ENCODE measurements at regions not wholly inside any gene's neighbourhood (a gene's known extent, or its start where the extent isn't known, plus 50 kb on each side); places are given as distances from the start of the nearest gene placed in this dataset.

- peak overlapping the region in 1 of 10 donors; percentile 52 for H3K27ac ChIP-seq
- no peaks in the 10 kb centered on the region for H3K9me3 ChIP-seq
- no peaks in the 10 kb centered on the region for H3K36me3 ChIP-seq
- H3K4me3 ChIP-seq: no peak overlapping the region
- intact Hi-C loops (cut with DNase I): no loop called here
- H3K4me1 ChIP-seq: peaks cover 0 to 19% (median 0%) of the 10 kb centered on the region in 9 donors
- H3K27me3 ChIP-seq: no peaks in the 10 kb centered on the region
- ATAC-seq (no peak), DNase-seq (no peak)
- no peak for TF ChIP-seq CTCF (IDR thresholded peaks at IDR 0.05)
- WGBS, 2 donors: 84 to 86% methylated on average over 5 of the region's 5 CpGs
These were observed 62.4 kb upstream of the WDR11 start for GRCh38 chr10:120788771-120789170.

DNA sequence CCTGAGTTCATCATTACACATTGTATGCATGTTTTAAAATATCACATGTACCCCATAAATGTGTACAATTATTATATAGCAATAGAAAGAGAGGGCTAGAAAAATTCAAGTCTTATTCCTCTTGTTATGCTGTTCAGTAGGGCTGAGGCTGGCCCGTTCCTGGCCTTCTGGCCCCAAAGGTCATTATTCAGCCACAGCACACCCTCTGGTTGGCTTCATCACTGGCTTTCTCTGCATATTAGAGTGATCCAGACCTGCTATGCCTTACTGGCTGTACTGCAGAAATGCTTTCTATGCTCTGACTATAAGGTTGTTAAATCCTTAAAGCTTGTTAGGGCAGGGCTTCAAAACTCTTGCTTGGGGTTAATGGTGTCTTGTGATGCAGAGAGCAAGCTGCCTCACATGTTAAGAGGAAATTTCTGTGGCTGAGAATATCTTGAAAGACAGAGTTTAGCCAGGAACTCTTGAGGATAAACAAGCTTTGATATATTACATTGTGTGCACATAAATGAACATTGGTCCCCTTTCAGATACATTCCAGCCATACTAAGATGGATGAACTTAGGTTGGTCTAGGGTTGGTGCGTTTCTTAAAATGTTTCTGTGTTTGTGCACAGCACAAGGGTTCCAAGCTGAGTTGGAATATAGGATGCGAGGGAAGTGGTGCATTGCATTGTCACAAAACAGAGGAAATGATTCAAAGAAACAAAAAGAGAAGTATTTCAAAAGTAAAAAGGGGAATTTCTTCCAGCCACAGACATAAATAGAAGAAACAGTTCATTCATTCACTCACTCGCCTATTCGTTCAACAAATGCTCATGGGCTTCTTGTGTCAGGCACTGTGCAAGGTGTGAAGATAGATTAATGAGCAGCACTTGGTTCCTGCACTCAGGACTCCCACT is 61.6 kb upstream of the WDR11 start:
- Histone ChIP-seq H3K27me3 (no peaks in the 10 kb centered on the region), H3K36me3 (no peaks in the 10 kb centered on the region), H3K27ac (peak overlapping the region in 1 of 10 donors; percentile 52), H3K4me1 (peaks cover 0 to 19% (median 0%) of the 10 kb centered on the region in 9 donors), H3K4me3 (no peak overlapping the region), H3K9me3 (no peaks in the 10 kb centered on the region)
- 66 to 80% methylated on average over 5 of the region's 5 CpGs for WGBS, 2 donors
- intact Hi-C loops (cut with DNase I): no loop called here
- ATAC-seq (no peak), DNase-seq (no peak)
- TF ChIP-seq CTCF (IDR thresholded peaks at IDR 0.05): no peak

GRCh38 chr10:120791316-120791715 is 59.8 kb upstream of the WDR11 start:
- peaks cover 0 to 19% (median 0%) of the 10 kb centered on the region in 9 donors for H3K4me1 ChIP-seq
- TF ChIP-seq CTCF (IDR thresholded peaks at IDR 0.05): no peak
- H3K27me3 ChIP-seq: no peaks in the 10 kb centered on the region
- DNase-seq (no peak), ATAC-seq (no peak)
- H3K27ac ChIP-seq: no peak overlapping the region
- no peak overlapping the region for H3K4me3 ChIP-seq
- no peaks in the 10 kb centered on the region for H3K9me3 ChIP-seq
- intact Hi-C loops (cut with DNase I): no loop called here
- 81 to 84% methylated on average over 5 of the region's 5 CpGs for WGBS, 2 donors
- no peaks in the 10 kb centered on the region for H3K36me3 ChIP-seq

DNA sequence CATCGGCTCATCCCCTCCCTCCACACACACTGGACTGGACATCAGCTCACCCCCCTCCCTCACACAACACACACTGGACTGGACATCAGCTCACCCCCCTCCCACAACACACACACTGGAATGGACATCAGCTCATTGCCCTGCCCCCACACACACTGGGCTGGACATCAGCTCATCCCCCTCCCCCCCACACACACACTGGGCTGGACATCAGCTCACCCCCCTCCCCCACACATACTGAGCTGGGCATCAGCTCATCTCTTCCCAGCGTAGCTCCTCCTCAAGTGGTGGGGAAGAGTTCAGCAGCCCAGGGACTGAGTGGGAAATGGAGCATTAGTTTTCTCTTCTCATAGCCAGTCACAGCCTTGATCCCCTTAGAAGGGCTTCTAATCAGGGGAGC is 58.1 kb upstream of the WDR11 start:
- H3K9me3 ChIP-seq: no peaks in the 10 kb centered on the region
- H3K4me3 ChIP-seq: no peak overlapping the region
- H3K36me3 ChIP-seq: no peaks in the 10 kb centered on the region
- TF ChIP-seq CTCF (IDR thresholded peaks at IDR 0.05): no peak
- no peak overlapping the region for H3K27ac ChIP-seq
- no peaks in the 10 kb centered on the region for H3K27me3 ChIP-seq
- 34 to 38% methylated on average over 2 of the region's 2 CpGs for WGBS, 2 donors
- ATAC-seq (no peak), DNase-seq (no peak)
- intact Hi-C loops (cut with DNase I): no loop called here
- peaks cover 0 to 19% (median 0%) of the 10 kb centered on the region in 9 donors for H3K4me1 ChIP-seq

Data from heart right ventricle (tissue), 16 donors.